Stimulated activated CD8-positive, alpha-beta memory T cell treated with anti-CD3 and anti-CD28 coated beads, Interleukin-15, amount 100 ng/mL, for 4 hours (primary cell): ENCODE measurements at regions not wholly inside any gene's neighbourhood (a gene's known extent, or its start where the extent isn't known, plus 50 kb on each side); places are given as distances from the start of the nearest gene placed in this dataset.

Source experiments
- DNase-seq, 2 donors: peaks; one replicate each; pipeline ENCODE4 v3.0.0-alpha.2; 2020; ENCODE audit warnings: low read depth in 2 of 2

DNA sequence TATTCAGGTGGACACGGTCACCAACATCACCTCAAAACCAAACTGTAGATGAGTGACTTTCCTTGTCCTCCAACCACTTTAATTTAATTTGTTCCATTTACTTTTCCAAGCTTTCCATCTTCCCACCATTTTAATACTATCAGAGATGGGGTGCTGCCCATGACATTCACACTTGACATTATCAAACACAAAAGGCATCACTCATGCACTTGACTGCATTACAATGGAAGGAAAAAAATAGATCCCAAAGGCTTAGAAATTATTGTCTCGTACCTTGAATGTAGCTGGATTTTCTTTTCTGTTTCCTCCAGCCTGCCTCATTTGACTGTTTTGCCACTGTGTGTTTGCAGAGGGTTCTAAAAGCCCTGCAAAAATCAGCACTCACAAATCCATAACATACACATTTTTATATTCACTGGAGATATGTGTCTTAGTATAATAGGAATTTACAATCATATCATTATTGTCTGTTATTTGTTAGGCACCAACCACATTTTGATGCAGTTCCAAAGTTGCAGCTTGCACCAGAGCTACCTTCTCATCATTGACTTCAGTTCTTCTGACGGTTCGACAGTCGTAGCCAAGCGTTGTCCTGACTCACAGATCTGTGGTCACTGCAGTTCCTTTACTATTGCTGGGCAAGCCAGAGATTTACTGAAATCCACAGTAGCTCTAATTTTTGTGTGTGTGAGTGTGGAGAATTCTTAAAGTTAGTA is 712.3 kb upstream of the WWC1 start:
- no peak for DNase-seq

DNA sequence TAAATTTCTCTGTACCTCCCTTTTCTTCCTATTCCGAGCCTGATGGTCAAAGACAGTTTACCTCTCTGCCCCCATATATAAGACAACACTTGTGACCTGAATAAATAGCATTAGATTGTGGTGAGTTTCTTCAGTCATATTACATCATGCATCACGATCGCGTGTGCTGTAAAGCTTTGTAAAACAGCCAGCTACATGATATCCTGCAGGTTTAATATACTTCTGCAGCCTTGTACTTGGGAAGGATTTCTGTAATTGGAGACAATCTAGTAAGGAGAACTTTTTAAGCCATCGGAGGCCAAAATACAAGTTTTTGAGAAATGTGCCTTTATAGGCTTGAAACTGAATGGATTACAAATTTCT is 711.8 kb upstream of the WWC1 start:
- no peak for DNase-seq

DNA sequence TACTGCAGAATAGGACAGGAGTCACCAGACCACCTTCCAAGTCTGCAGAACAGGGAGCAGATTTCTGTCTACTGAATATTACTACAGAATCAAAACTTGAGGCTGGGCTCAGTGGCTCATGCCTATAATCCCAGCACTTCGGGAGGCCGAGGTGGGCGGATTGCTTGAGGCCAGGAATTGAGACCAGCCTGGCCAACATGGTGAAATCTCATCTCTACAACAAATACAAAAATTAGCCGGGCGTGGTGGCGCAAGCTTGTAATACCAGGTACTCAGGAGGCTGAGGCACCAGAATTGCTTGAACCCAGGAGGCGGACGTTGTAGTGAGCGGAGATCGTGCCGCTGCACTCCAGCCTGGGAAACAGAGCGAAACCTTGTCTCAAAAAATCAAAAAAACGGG is 710.8 kb upstream of the WWC1 start:
- DNase-seq: no peak

DNA sequence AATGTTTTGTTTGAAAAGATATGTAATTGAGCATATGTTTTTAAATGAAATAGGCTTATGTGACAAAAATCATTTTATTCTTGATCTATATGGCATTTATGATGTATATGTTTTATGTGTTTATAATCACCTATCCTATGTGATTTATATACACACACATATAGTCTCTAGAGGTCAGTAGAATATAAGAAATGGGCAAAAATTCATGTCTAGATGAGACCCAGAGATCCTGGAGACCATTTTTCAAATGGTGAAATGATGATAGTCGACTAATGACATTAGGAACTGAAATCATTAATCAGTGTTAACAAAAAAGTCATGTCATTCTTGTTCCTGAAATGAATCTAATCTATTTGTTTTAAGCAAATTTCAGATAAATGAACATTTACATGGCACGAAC is 709.2 kb upstream of the WWC1 start:
- DNase-seq: no peak

DNA sequence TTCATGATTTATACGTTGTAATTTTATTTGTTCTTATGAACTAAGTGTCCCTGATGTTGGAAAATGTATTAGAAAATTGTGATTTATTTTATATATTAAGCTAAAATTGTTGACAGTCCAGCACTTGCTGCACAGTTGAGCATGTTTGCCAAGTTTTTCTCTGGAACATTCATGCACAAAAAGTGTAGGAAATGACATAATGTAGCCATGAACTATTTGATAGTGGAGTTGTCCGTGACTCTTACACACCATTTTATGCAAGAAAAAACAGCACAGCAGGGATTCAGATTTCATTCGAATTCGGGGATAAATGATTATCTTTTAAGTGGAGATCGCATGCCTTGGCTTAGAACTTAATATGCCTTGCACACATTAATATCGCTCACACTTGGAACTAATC is 708.6 kb upstream of the WWC1 start:
- no peak for DNase-seq

DNA sequence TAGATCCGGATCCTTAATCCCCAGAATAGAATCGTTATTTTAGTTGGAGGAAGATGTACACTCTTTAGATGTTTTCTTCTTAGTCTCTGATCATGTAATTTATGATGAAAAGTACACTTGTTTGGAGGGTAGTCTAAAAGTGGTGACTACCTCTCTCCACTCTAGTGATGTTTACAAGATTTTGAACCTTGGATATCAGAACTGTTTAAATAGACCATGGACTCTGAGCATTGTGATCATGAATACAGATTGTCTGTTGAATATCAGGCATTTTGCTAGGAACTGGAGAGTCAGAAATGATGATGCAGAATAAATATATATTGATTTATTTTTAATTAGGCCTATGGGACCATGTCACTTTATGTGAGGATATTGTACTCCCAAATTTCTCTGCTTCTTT is 706.3 kb upstream of the WWC1 start:
- no peak for DNase-seq

DNA sequence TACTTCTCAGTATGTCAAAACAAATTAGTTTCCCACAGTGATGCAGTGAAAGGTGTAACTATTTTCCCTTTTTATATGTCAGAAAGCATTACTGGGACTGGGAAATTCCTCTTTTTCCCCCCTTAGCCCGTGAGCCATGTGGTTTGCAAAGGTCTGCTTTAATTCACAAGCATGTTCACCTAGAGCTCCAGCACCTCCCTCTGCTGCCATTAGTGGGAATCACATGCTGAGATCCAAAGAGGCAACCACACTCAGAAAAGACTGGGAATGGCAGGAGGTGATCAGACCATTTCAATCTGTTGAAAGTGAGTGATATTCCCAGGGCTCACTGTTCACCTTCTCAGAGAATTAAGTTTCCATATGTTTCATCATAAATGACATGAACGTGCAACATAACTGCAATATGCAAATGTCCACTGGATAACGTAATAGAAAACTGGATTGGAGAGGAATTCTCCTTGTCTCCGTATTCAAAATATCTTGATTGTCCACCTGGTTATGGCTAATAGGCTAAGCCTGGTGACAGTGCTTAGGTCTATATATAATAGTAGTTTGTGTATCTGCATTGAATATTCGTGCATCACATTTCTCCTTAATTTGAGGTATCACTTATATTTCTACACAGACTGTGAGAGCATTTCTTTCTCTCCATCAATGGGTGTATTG is 703.5 kb upstream of the WWC1 start:
- no peak for DNase-seq

DNA sequence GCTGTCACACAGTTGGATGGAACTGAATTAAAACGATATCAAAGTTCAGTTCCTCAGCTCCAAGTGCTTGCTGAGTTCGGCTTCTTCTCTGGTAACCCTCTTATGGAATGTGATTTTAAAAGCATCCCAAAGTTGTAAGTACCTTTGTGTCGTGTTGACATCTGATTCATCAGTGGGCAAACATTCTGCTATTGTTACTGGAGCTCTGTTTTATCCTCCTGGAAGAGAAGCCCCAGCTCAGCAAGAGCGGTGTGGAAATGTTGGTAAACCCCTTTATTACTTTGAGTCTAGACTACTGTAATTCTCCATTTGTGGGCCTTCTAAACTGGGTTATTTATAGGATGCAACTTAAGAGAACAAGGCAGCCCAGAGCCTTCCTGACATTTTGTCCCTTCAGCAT is 699.3 kb upstream of the WWC1 start:
- DNase-seq: no peak

DNA sequence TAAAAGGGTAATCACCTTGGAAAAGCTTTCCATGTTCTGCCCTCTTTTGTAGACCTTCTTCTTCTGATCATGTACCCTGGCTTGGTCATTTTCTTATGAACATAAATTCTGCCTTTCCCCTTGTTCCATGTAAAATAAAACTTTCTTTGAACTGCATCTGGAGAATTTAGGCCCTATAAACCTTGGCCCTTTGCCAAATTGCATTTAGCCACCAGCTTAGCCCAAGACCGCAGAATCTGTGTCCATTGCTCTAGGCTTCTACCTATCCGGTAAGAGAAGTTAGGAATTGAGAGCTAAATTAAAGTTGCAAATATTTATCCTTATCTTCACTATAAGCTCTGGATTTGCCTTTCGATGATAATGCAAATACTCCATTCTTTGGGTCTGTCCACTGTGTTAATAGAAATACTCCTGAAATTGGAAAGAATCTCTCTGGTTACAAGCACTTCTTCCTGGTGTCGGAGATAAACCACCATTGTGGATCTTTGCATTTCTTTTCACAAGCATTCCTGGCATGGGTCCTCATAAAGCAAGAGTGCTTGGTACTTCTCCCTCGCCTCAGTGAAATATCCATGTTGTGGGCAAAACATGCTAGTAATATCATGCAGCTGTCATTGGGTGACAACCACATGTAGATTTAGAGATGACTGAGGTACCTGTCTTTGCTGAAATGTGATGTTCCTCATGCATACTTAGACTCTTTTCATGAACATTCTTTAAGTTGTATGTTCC is 698.0 kb upstream of the WWC1 start:
- no peak for DNase-seq

DNA sequence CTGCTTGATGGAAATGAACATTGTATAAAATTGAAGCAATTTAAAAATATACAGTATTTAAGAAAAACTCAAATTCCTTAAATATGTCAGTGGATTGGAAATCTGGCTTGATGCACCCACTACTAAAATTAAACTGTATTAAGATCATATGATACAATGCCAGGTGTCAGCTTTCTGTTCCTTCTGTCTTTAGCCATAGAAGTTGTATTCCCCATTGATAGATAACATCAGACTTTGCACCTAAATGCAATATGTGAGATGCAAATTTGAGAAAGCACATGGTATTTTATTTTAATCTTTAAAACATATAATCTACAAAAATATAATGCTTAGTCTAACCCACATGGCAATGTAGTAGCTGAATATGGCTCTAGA is 697.4 kb upstream of the WWC1 start:
- no peak for DNase-seq

DNA sequence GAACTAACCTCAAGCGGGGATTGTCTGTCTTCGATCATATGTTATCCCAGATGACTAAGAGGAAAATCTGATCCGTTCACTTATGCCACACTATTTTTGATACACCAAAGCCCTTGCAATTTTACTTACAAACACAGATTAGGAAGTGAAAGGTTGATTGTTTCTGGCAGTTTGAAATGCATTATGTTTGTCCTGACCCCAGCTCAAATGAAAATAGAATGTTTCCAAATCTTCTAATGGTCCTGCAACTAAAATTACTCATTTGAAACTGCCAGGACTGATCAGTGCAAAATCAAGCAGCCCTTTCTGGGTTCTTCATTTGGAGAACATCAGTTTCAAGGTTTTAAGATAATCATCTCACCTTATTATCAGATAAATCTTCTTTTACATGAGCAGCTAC is 696.7 kb upstream of the WWC1 start:
- DNase-seq: no peak

DNA sequence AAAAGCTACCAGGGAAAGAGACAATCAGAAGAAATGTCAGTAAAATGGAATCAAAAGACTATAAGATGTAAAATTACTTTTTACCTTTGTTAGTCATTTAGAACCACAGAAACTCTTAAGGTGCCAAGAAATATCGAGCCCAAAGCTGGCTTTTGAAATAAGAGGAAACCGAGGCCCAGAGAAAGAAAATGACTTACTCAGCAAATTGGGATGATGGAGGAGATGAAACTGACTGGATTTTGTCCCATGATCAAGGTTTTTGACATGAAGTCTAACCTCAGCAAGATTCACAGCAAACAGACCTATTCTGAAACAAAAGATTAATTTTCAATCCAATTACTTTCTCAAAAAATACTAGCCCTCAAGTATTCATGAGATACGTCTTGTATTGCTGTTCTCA is 696.2 kb upstream of the WWC1 start:
- DNase-seq: no peak

DNA sequence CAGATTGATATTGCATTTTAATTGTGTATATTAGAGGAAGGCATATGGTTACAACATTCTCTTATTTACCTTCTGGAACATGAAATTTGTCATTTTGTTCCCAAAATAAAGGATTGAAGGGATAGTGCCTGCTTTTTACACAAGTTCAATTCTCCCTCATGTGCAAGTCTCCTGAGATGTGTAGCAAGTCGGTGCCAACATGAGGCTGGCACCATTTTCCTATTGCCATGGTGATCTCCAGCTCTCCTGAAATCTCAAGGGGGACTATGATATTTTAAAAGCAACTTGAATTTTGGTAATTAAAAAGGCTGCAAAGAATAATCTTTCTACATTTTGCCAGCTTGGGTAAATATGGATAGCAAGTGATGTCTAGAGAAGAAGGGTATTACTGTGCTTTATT is 693.3 kb upstream of the WWC1 start:
- DNase-seq: no peak

DNA sequence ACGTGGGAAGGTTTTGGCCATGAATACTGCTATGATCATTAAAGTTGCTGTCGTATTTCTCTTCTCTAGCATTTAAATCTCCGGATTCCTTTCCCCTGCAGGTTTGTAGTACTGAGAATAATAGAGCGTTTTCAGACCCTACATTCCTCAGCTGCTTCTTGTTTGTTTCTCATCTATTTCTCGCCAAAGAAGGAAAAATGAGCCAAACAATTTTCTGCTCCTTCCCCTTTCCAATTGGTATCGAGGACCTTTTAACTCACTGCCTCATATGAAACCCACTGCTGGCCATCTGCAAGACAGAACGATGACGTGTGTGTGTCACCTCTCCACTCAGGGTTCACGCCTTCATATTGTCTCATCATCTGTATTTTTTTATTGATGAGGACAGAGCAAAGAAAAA is 689.4 kb upstream of the WWC1 start:
- DNase-seq: no peak

DNA sequence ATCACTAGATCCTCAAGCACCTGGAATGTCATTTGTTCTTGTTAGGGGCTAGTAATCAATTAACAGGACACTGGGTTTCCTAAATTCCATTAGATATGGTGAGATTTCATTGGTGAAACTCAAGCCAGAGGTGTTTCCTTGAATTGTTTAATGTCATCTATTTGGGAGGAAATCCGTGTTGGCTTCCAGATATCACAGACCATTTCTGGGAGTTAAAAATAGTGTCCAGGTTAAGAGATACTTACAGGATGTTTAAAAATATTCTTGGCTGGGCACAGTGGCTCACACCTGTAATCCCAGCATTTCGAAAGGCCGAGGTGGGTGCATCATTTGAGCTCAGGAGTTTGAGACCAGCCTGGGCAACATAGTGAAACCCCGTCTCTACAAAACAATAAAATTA is 688.3 kb upstream of the WWC1 start:
- no peak for DNase-seq

DNA sequence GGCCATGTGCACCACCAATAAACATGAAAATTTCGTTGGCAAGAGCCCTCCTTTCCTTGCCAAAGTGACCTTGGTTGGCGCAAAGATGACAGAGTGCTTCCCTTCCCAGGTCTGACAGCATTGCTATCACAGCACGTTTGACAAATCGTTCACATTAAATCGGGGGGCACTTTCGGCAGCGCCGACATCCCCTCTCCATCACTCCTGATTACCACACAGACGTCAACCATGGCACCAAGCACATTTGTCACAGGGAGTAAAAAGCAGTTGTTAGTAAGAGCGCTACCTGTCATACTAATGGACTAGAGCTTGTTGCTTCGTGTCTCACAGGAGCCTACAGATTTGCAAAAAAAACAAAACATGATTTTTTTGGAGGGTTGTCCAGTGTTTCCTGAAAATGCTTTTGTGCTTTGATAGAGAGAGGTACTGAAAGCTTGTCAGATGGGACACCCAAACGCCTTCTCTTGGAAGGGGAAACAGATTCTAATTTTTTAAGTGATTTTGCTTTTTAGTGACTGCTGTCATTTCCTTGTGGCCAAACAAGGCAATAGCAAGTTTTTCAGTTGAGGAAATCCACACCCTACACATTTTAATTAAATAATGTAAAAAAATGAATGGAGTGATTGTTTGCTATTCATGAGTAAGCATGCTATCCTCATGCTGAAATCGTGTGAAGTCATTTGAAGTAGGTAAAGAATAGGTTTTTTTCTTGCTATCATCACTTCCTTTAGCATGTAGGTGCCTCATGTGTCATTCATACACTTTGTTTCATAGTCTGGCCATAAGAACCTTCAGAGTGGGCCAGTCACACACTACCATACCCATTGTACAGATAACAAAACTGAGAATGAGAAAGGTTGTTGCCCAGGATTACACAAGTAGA is 682.8 kb upstream of the WWC1 start:
- DNase-seq: no peak

DNA sequence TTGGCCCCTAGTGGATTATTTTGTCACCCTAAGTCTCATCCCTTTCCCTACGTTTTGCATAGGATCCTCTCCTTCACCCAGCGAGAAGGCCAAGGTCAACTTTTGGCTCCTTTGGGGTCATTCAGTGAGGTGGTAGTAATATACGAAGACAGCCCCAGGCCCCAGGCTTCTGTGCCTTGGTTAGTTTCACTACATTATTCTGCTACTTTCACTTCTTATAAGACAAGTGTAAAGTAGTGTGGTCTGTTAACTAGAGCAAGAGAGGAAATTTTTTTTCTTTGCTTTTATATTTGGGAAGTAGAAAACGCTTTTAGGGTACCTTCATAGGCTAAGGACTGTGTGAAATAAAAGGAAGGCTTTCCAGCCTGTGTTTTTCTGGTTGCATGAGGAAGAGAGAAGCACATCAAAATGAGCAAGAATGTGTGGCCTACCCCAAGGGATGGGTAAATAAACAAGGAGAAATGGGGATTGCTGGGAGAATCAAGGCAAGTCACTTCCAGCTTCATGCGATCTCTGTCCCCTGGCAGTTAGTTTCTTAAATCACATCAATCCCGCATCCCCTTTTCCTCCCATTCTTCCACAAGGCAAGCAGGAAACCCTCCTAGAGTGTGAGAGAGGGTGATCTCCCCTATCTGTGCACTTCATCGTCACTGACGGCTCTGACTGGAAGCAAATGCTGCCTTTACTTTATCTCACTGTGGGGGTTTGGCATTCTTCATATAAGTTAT is 677.0 kb upstream of the WWC1 start:
- DNase-seq: no peak

DNA sequence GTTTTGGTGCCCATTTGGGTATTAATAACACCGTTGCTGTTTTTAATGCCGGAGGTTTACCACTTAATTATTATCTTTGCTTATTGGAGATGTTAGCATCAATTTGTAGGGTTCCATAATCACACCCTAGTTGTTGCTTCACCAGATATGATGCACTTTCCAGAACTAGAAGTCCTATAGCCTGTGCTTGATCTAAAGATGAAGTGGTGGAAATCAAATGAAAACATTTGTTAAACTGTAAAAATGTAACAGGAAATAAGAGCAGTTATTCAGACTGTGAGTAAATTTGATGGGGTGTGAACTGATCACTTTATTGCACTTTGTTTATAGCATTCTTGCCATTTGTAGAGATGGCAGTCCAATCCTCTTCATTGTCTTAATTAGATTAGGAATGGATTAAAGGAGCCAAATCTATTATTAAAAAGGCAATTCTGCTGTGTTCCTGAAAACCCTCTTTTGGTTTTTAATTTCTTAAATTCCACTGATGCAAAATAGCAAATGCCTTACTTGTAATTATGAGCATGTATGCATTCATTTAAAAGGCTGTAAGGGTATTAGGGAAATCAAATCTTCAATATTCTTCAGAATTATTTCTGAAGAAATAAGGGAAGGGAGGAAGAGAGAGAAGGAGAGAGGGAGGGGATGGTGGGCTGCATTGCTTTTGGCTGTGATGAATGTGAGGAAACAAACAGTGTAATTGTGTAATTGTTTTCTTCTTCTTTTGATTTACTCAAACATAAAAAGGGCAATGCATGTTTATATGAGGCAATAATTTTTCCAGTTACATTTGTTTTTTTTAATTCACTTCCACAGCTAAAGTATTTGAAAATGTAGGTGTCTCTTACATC is 675.2 kb upstream of the WWC1 start:
- no peak for DNase-seq

DNA sequence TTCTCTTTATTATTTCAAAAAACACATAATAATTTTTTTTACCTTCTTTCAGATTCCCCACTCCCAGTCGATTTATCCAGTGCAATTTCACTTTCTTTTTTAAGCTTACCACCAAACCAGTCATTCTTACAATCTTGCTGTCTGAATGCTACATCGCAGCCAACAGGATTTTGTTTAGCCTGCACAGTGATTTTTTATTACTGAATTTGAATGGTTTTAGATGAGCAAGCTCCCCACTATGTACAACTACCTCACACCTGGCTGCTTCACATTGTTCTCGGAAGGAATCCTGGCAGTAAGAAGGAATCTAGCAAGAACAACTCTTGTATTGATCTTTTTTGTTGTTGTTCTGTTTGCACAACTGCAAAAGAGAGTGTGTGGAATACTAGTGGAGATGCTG is 668.1 kb upstream of the WWC1 start:
- DNase-seq: no peak

DNA sequence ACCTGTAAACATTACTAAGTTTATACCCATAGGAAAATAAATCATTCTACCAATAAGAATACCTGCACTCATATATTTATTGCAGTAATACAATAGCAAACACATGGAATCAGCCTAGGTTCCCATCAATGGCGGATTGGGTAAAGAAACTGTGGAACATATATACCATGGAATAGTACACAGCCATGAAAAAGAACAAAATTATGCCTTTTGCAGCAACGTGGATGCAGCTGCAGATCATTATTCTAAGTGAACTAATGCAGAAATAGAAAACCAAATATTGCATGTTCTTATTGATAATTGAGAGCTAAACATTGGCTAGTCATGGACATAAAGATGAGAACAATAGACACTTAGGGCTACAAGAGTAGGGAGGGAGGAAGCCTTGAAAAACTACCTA is 667.4 kb upstream of the WWC1 start:
- no peak for DNase-seq
